B cell (primary cell): ENCODE measurements at regions not wholly inside any gene's neighbourhood (a gene's known extent, or its start where the extent isn't known, plus 50 kb on each side); places are given as distances from the start of the nearest gene placed in this dataset.

Experiments
- ATAC-seq: fragments of 200-7000 bp; cut with Tn5 transposase; one replicate; pipeline ENCODE4 v1.10.0; 2021; ENCODE audit warnings: low read depth, mild to moderate bottlenecking, moderate number of reproducible peaks, moderate library complexity
- CTCF ChIA-PET: fragments of 350-600 bp; sonication (Branson Sonifier 250); formaldehyde crosslinking; loops from one replicate; lab custom pipeline; 2021; ENCODE audit warnings: antibody characterized with exemption, inconsistent platforms; lab: Charles Lee
- POLR2A ChIA-PET: fragments of 350-600 bp; sonication (Branson Sonifier 250); formaldehyde crosslinking; loops from one replicate; lab custom pipeline; 2021; ENCODE audit warnings: antibody characterized with exemption; lab: Charles Lee
- DNase-seq: peaks from one replicate; pipeline ENCODE4 v3.0.0; 2013
- H2AFZ ChIP-seq: 2 replicates; pipeline ENCODE4 v1.6.1; 2012; ENCODE audit warnings: mild to moderate bottlenecking, low read depth, low read length; ENCODE audit not compliant: insufficient read depth, poor library complexity, severe bottlenecking
- H3K27ac ChIP-seq, 2 donors: 1 replicate in 1 of 2; 2 replicates in 1 of 2; pipeline ENCODE4 v1.5.1; 2012 to 2013; ENCODE audit warnings: low read length in 2 of 2, mild to moderate bottlenecking in 2 of 2, moderate library complexity in 1 of 2
- H3K27me3 ChIP-seq, 4 experiments: fragments of 200-600 bp in 1 of 4; sonication (generic) in 1 of 4; replicated peaks in 1 of 4; 1 replicate in 2 of 4; 2 replicates in 2 of 4; pipeline versions ENCODE4 v1.6.1 to v1.7.0; 2013 to 2016; ENCODE audit warnings: low read length in 3 of 4, mild to moderate bottlenecking in 2 of 4, mixed read lengths in 1 of 4, moderate library complexity in 1 of 4; ENCODE audit not compliant: insufficient read depth in 4 of 4, control insufficient read depth in 3 of 4; ENCODE audit errors: control extremely low read depth in 1 of 4
- H3K36me3 ChIP-seq, 2 experiments: replicated peaks in 1 of 2; 1 replicate in 1 of 2; 2 replicates in 1 of 2; pipeline versions ENCODE4 v1.6.1 to v1.7.1; 2013; ENCODE audit warnings: low read length in 1 of 2; ENCODE audit not compliant: insufficient read depth in 2 of 2, control insufficient read depth in 1 of 2; ENCODE audit errors: control extremely low read depth in 1 of 2, extremely low read depth in 1 of 2
- H3K4me1 ChIP-seq, 2 donors: fragments of 200-600 bp in 1 of 2; sonication (generic) in 1 of 2; 1 replicate in 1 of 2; 2 replicates in 1 of 2; pipeline versions ENCODE4 v1.5.1 to v1.6.1; 2013 to 2017; ENCODE audit warnings: low read length in 2 of 2; ENCODE audit not compliant: control insufficient read depth in 2 of 2, insufficient read depth in 2 of 2
- H3K4me2 ChIP-seq: replicated peaks from 2 replicates; pipeline ENCODE3; 2012; ENCODE audit warnings: mild to moderate bottlenecking, low read depth, low read length; ENCODE audit not compliant: poor library complexity, severe bottlenecking
- H3K4me3 ChIP-seq, 5 experiments: fragments of 200-600 bp in 1 of 5; sonication (generic) in 1 of 5; 1 replicate in 3 of 5; 2 replicates in 2 of 5; pipeline versions ENCODE4 v1.5.1 to v1.7.0; 2011 to 2016; ENCODE audit warnings: low read length in 4 of 5, mild to moderate bottlenecking in 4 of 5, low read depth in 2 of 5, control low read depth in 1 of 5, moderate library complexity in 1 of 5; ENCODE audit not compliant: insufficient read depth in 1 of 5; ENCODE audit errors: control extremely low read depth in 1 of 5, extremely low read depth in 1 of 5
- H3K79me2 ChIP-seq: fragments of 200-600 bp; sonication (generic); one replicate; pipeline ENCODE4 v1.6.0; 2016; ENCODE audit warnings: low read length; ENCODE audit not compliant: control insufficient read depth, insufficient read depth
- H3K9ac ChIP-seq: fragments of 200-600 bp; sonication (generic); 2 replicates; pipeline ENCODE4 v1.6.1; 2017; ENCODE audit warnings: mild to moderate bottlenecking, low read length, moderate library complexity
- H3K9me3 ChIP-seq, 3 donors: one replicate each; pipeline versions ENCODE4 v1.6.1 to v1.7.1; 2013; ENCODE audit warnings: low read length in 2 of 3; ENCODE audit not compliant: control insufficient read depth in 2 of 3, insufficient read depth in 1 of 3; ENCODE audit errors: control extremely low read depth in 1 of 3
- H4K20me1 ChIP-seq: 2 replicates; pipeline ENCODE4 v1.6.0; 2012; ENCODE audit warnings: mild to moderate bottlenecking, low read length; ENCODE audit not compliant: insufficient read depth, control insufficient read depth, poor library complexity, severe bottlenecking
- H3K27ac Mint-ChIP-seq: one replicate; pipeline ENCODE4 v1.8.0; 2021; ENCODE audit warnings: mixed read lengths
- H3K27me3 Mint-ChIP-seq: one replicate; pipeline ENCODE4 v1.8.0; 2021; ENCODE audit warnings: mixed read lengths
- H3K4me1 Mint-ChIP-seq: one replicate; pipeline ENCODE4 v1.8.0; 2021; ENCODE audit warnings: mixed read lengths
- H3K4me3 Mint-ChIP-seq: one replicate; pipeline ENCODE4 v1.8.0; 2021; ENCODE audit warnings: mixed read lengths
- H3K9me3 Mint-ChIP-seq: one replicate; pipeline ENCODE4 v1.8.0; 2022; ENCODE audit warnings: mixed read lengths; ENCODE audit not compliant: insufficient read depth
- CTCF ChIP-seq: fragments of 200-600 bp; IDR thresholded peaks from one replicate; pipeline ENCODE4 v1.8.0; 2022; ENCODE audit warnings: antibody characterized with exemption, mild to moderate bottlenecking
- EZH2 ChIP-seq: IDR thresholded peaks from 2 replicates; pipeline ENCODE4 v1.6.1; 2012; ENCODE audit warnings: borderline replicate concordance, low read depth, mild to moderate bottlenecking, moderate library complexity, low read length; ENCODE audit not compliant: insufficient read depth, poor library complexity, severe bottlenecking
- WGBS: methylation state at CpG from one replicate; pipeline ENCODE4 v1.1.5; 2013; ENCODE audit warnings: missing lambda C conversion rate; ENCODE audit not compliant: insufficient coverage; 5-methylcytosine and 5-hydroxymethylcytosine counted together
- intact Hi-C: fragments of 100-400 bp; cut with micrococcal nuclease; formaldehyde crosslinking; loops from one replicate; pipeline ENCODE4 v1.10.0; 2022

- no CpG with 5 or more reads among the region's 1 CpG for WGBS
These were observed 574.0 kb downstream of the NTRK3 start for GRCh38 chr15:87682527-87682926.

GRCh38 chr15:87681104-87681503 is 575.4 kb downstream of the NTRK3 start:
- peaks cover 4% of the 10 kb centered on the region for H3K9me3 Mint-ChIP-seq
- peaks cover 2% of the 10 kb centered on the region for H3K4me1 Mint-ChIP-seq
- H3K27ac Mint-ChIP-seq: no peak overlapping the region
- Histone ChIP-seq H3K4me2 (no peak overlapping the region), H3K27ac (no peak overlapping the region), H3K4me1 (no peaks in the 10 kb centered on the region), H4K20me1 (no peaks in the 10 kb centered on the region), H3K9ac (no peak overlapping the region), H3K4me3 (no peak overlapping the region), H2AFZ (no peak overlapping the region), H3K79me2 (no peaks in the 10 kb centered on the region), H3K36me3 (no peaks in the 10 kb centered on the region), H3K27me3 (no peaks in the 10 kb centered on the region), H3K9me3 (peaks cover 0 to 5% (median 0%) of the 10 kb centered on the region in 3 donors)
- TF ChIP-seq CTCF (no peak), EZH2 (no peak)
- POLR2A ChIA-PET: no interaction called here
- CTCF ChIA-PET: no interaction called here
- intact Hi-C loops: no loop called here
- ATAC-seq (no peak), DNase-seq (no peak)
- no peaks in the 10 kb centered on the region for H3K27me3 Mint-ChIP-seq
- H3K4me3 Mint-ChIP-seq: no peak overlapping the region
- WGBS: 67% methylated on average over 1 of the region's 1 CpG

More at GRCh38 chr15:87682527-87682926, 574.0 kb downstream of the NTRK3 start:
- no peak for ATAC-seq
- Mint-ChIP-seq H3K9me3 (peaks cover 2% of the 10 kb centered on the region), H3K27ac (no peak overlapping the region), H3K27me3 (no peaks in the 10 kb centered on the region), H3K4me1 (peaks cover 2% of the 10 kb centered on the region), H3K4me3 (no peak overlapping the region)
- H3K36me3 ChIP-seq: no peaks in the 10 kb centered on the region
- H2AFZ ChIP-seq: no peak overlapping the region
- H3K79me2 ChIP-seq: no peaks in the 10 kb centered on the region
- ChIA-PET POLR2A (no interaction called here), CTCF (no interaction called here)
- no peak overlapping the region for H3K4me2 ChIP-seq
- intact Hi-C loops: no loop called here
- H3K4me3 ChIP-seq: no peak overlapping the region
- H3K27me3 ChIP-seq: no peaks in the 10 kb centered on the region
- H3K9ac ChIP-seq: no peak overlapping the region
- no peak overlapping the region for H3K27ac ChIP-seq
- no peaks in the 10 kb centered on the region for H4K20me1 ChIP-seq
- peaks cover 0 to 5% (median 0%) of the 10 kb centered on the region in 3 donors for H3K9me3 ChIP-seq
- no peaks in the 10 kb centered on the region for H3K4me1 ChIP-seq
- no peak for DNase-seq
- no peak for TF ChIP-seq EZH2
- TF ChIP-seq CTCF: no peak
